H9 (cell line): ENCODE measurements at regions not wholly inside any gene's neighbourhood (a gene's known extent, or its start where the extent isn't known, plus 50 kb on each side); places are given as distances from the start of the nearest gene placed in this dataset.
"Not testable (repeated sequence)": the region's sequence is repeated elsewhere in the genome, so short reads cannot be mapped to it uniquely, and the experiment has no call there.

Experiments
- DNase-seq: peaks from one replicate; pipeline ENCODE4 v3.0.0-alpha.2; 2017
- H2AFZ ChIP-seq: one replicate; pipeline ENCODE4 v1.6.1; 2013; ENCODE audit warnings: mild to moderate bottlenecking, low read length, control low read depth, moderate library complexity
- H2AK5ac ChIP-seq: 2 replicates; pipeline ENCODE4 v1.6.1; 2013; ENCODE audit warnings: low read length, control low read depth, mixed read lengths; ENCODE audit not compliant: insufficient read length
- H2BK120ac ChIP-seq: one replicate; pipeline ENCODE4 v1.6.1; 2013; ENCODE audit warnings: low read depth, mild to moderate bottlenecking, low read length, control low read depth, inconsistent platforms; ENCODE audit not compliant: poor library complexity, severe bottlenecking
- H2BK12ac ChIP-seq: 2 replicates; pipeline ENCODE4 v1.6.1; 2013; ENCODE audit warnings: low read length, control low read depth, mixed read lengths, low read depth; ENCODE audit not compliant: insufficient read length
- H2BK15ac ChIP-seq: 2 replicates; pipeline ENCODE4 v1.6.1; 2013; ENCODE audit warnings: low read depth, low read length, control low read depth
- H2BK20ac ChIP-seq: one replicate; pipeline ENCODE4 v1.6.1; 2013; ENCODE audit warnings: low read depth, mild to moderate bottlenecking, low read length, control low read depth, inconsistent platforms; ENCODE audit not compliant: poor library complexity, severe bottlenecking
- H2BK5ac ChIP-seq: 2 replicates; pipeline ENCODE4 v1.6.1; 2013; ENCODE audit warnings: low read length, control low read depth, mixed read lengths; ENCODE audit not compliant: insufficient read length
- H3K14ac ChIP-seq: 2 replicates; pipeline ENCODE4 v1.6.1; 2013; ENCODE audit warnings: low read length, control low read depth; ENCODE audit not compliant: insufficient read depth
- H3K18ac ChIP-seq: 2 replicates; pipeline ENCODE4 v1.6.1; 2013; ENCODE audit warnings: low read depth, mild to moderate bottlenecking, mixed read lengths, low read length, control low read depth; ENCODE audit not compliant: insufficient read length
- H3K23ac ChIP-seq: 2 replicates; pipeline ENCODE4 v1.6.1; 2013; ENCODE audit warnings: low read length, control low read depth, mixed read lengths, low read depth; ENCODE audit not compliant: insufficient read length
- H3K23me2 ChIP-seq: 2 replicates; pipeline ENCODE4 v1.6.1; 2013; ENCODE audit warnings: low read depth, mild to moderate bottlenecking, mixed read lengths, low read length, control low read depth; ENCODE audit not compliant: insufficient read length, poor library complexity, severe bottlenecking
- H3K27ac ChIP-seq: 2 replicates; pipeline ENCODE4 v1.5.1; 2013; ENCODE audit warnings: low read length, control low read depth, mixed read lengths, low read depth; ENCODE audit not compliant: insufficient read length
- H3K27me3 ChIP-seq: 2 replicates; pipeline ENCODE4 v1.6.1; 2013; ENCODE audit warnings: low read length, control low read depth, inconsistent platforms; ENCODE audit not compliant: insufficient read depth
- H3K4ac ChIP-seq: 2 replicates; pipeline ENCODE4 v1.6.1; 2013; ENCODE audit warnings: low read depth, mild to moderate bottlenecking, control low read depth, inconsistent platforms, low read length, moderate library complexity
- H3K4me1 ChIP-seq: 2 replicates; pipeline ENCODE4 v1.6.1; 2013; ENCODE audit warnings: low read length, control low read depth, inconsistent platforms; ENCODE audit not compliant: insufficient read depth
- H3K4me2 ChIP-seq: 2 replicates; pipeline ENCODE4 v1.6.1; 2013; ENCODE audit warnings: low read length, control low read depth, mixed read lengths; ENCODE audit not compliant: insufficient read length, insufficient read depth
- H3K56ac ChIP-seq: 2 replicates; pipeline ENCODE4 v1.6.1; 2013; ENCODE audit warnings: low read depth, mild to moderate bottlenecking, mixed read lengths, low read length, control low read depth; ENCODE audit not compliant: insufficient read length
- H3K79me1 ChIP-seq: 2 replicates; pipeline ENCODE4 v1.6.1; 2013; ENCODE audit warnings: low read depth, mild to moderate bottlenecking, moderate library complexity, low read length, control low read depth, inconsistent platforms; ENCODE audit not compliant: insufficient read depth, poor library complexity, severe bottlenecking
- H3K79me2 ChIP-seq: 2 replicates; pipeline ENCODE4 v1.6.1; 2013; ENCODE audit warnings: low read length, control low read depth, inconsistent platforms; ENCODE audit not compliant: insufficient read depth
- H3K9ac ChIP-seq: 2 replicates; pipeline ENCODE4 v1.6.1; 2013; ENCODE audit warnings: low read length, control low read depth, mixed read lengths; ENCODE audit not compliant: insufficient read length; ENCODE audit errors: extremely low read depth
- H3K9me3 ChIP-seq: one replicate; pipeline ENCODE4 v1.6.1; 2013; ENCODE audit warnings: low read depth, low read length, inconsistent platforms; ENCODE audit not compliant: control insufficient read depth
- H3T11ph ChIP-seq: one replicate; pipeline ENCODE4 v1.6.1; 2013; ENCODE audit warnings: mild to moderate bottlenecking, low read length, control low read depth, inconsistent platforms
- H4K20me1 ChIP-seq: one replicate; pipeline ENCODE4 v1.6.1; 2013; ENCODE audit not compliant: control insufficient read depth, insufficient read length, insufficient read depth
- H4K5ac ChIP-seq: 2 replicates; pipeline ENCODE4 v1.6.1; 2013; ENCODE audit warnings: low read depth, mild to moderate bottlenecking, mixed read lengths, low read length, control low read depth; ENCODE audit not compliant: insufficient read length
- H4K8ac ChIP-seq: replicated peaks from 2 replicates; pipeline ENCODE4 v1.6.1; 2013; ENCODE audit warnings: low read length, control low read depth, mixed read lengths, low read depth; ENCODE audit not compliant: insufficient read length
- H4K91ac ChIP-seq: 2 replicates; pipeline ENCODE4 v1.6.1; 2013; ENCODE audit warnings: low read depth, mild to moderate bottlenecking, moderate library complexity, mixed read lengths, low read length, control low read depth; ENCODE audit not compliant: insufficient read length
- H3K27ac Mint-ChIP-seq, 3 experiments: 2 replicates in 2 of 3; 3 replicates in 1 of 3; pipeline ENCODE4 v1.8.0; 2020 to 2021; ENCODE audit warnings: mixed read lengths in 3 of 3, mild to moderate bottlenecking in 1 of 3, moderate library complexity in 1 of 3
- H3K27me3 Mint-ChIP-seq: 2 replicates; pipeline ENCODE4 v1.8.0; 2021; ENCODE audit warnings: low read depth, mild to moderate bottlenecking, moderate library complexity, mixed read lengths
- H3K36me3 Mint-ChIP-seq, 3 experiments: 2 replicates in 2 of 3; 3 replicates in 1 of 3; pipeline ENCODE4 v1.8.0; 2020 to 2021; ENCODE audit warnings: low read depth in 3 of 3, mixed read lengths in 3 of 3; ENCODE audit not compliant: insufficient read depth in 1 of 3
- H3K4me1 Mint-ChIP-seq, 2 experiments: 2 replicates each; pipeline ENCODE4 v1.8.0; 2020; ENCODE audit warnings: mixed read lengths in 2 of 2
- H3K4me3 Mint-ChIP-seq, 2 experiments: 2 replicates in 1 of 2; 3 replicates in 1 of 2; pipeline ENCODE4 v1.8.0; 2020 to 2021; ENCODE audit warnings: mild to moderate bottlenecking in 2 of 2, mixed read lengths in 2 of 2, moderate library complexity in 1 of 2
- H3K9me3 Mint-ChIP-seq, 2 experiments: 2 replicates in 1 of 2; 3 replicates in 1 of 2; pipeline ENCODE4 v1.8.0; 2020; ENCODE audit warnings: mild to moderate bottlenecking in 2 of 2, mixed read lengths in 2 of 2, moderate library complexity in 1 of 2
- WGBS: extraction: QIAGEN DNeasy Blood & Tissue Kit; methylation state at CpG from one replicate; pipeline ENCODE4 v1.1.7; 2013; ENCODE audit warnings: missing lambda C conversion rate, low lambda C conversion rate, mixed read lengths; ENCODE audit not compliant: insufficient read length; ENCODE audit errors: extremely low coverage; 5-methylcytosine and 5-hydroxymethylcytosine counted together

GRCh38 chr7:91511861-91512260 lies 247.6 kb downstream of the FZD1 start:
- not testable (repeated sequence) for H3K23ac ChIP-seq, H3K4me3 Mint-ChIP-seq, H3K9me3 Mint-ChIP-seq, H2BK15ac ChIP-seq, H3K27me3 Mint-ChIP-seq, H3K27me3 ChIP-seq, H3K18ac ChIP-seq, H3K4me1 ChIP-seq, H3K4me2 ChIP-seq, H3K56ac ChIP-seq, H3K9me3 ChIP-seq, H4K5ac ChIP-seq, H3K36me3 Mint-ChIP-seq, H4K91ac ChIP-seq, DNase-seq, H3K27ac Mint-ChIP-seq, H4K8ac ChIP-seq, H3K23me2 ChIP-seq, H4K20me1 ChIP-seq, H3K79me2 ChIP-seq, H2AK5ac ChIP-seq, H2BK20ac ChIP-seq, H3K14ac ChIP-seq, H3K4ac ChIP-seq, H3K9ac ChIP-seq, H2AFZ ChIP-seq, H2BK120ac ChIP-seq, H3K4me1 Mint-ChIP-seq, H2BK12ac ChIP-seq, H2BK5ac ChIP-seq, H3K27ac ChIP-seq, H3T11ph ChIP-seq, H3K79me1 ChIP-seq
- no CpG with 5 or more reads among the region's 1 CpG for WGBS
